PC-9 (cell line): ENCODE measurements at regions not wholly inside any gene's neighbourhood (a gene's known extent, or its start where the extent isn't known, plus 50 kb on each side); places are given as distances from the start of the nearest gene placed in this dataset.

ENCODE experiments used
- BruUV-seq: library from RNA; stranded (reverse); fragments of 400-500 nt; replicated peaks from 2 replicates; lab custom pipeline; 2021; lab: Mats Ljungman, UMichigan
- CTCF ChIA-PET: fragments of 300-600 bp; sonication (Branson Sonifier 250); formaldehyde crosslinking; loops from one replicate; lab custom pipeline; 2022; ENCODE audit warnings: antibody characterized with exemption; lab: Charles Lee
- POLR2A ChIA-PET: fragments of 300-600 bp; sonication (Branson Sonifier 250); formaldehyde crosslinking; loops from one replicate; lab custom pipeline; 2022; ENCODE audit warnings: antibody characterized with exemption; ENCODE audit not compliant: unreplicated experiment; lab: Charles Lee
- DNase-seq, 2 experiments: peaks; one replicate each; pipeline versions ENCODE4 v3.0.0 to v3.0.0-alpha.2; 2015 to 2022; ENCODE audit warnings: mixed read lengths in 1 of 2
- H2AFZ ChIP-seq: fragments of 200-600 bp; sonication (generic); 2 replicates; pipeline ENCODE4 v1.8.1; 2017; ENCODE audit warnings: antibody characterized with exemption
- H3F3A ChIP-seq: fragments of 200-600 bp; sonication (generic); 2 replicates; pipeline ENCODE4 v1.8.1; 2017; ENCODE audit warnings: antibody characterized with exemption, mild to moderate bottlenecking, low read depth; ENCODE audit not compliant: insufficient read depth
- H3K27ac ChIP-seq: fragments of 200-600 bp; sonication (generic); 2 replicates; pipeline ENCODE4 v1.6.1; 2016; ENCODE audit warnings: mixed run types
- H3K27me3 ChIP-seq: fragments of 200-600 bp; sonication (generic); 2 replicates; pipeline ENCODE4 v1.6.1; 2016; ENCODE audit warnings: low read depth, mixed run types; ENCODE audit not compliant: insufficient read depth
- H3K36me3 ChIP-seq: fragments of 200-600 bp; sonication (generic); 2 replicates; pipeline ENCODE4 v1.6.1; 2016; ENCODE audit warnings: low read depth, mixed run types
- H3K4me1 ChIP-seq: fragments of 200-600 bp; sonication (generic); replicated peaks from 2 replicates; pipeline ENCODE4 v1.6.1; 2016; ENCODE audit warnings: mixed run types; ENCODE audit not compliant: insufficient read depth
- H3K4me2 ChIP-seq: fragments of 200-600 bp; sonication (generic); 2 replicates; pipeline ENCODE4 v1.6.1; 2017; ENCODE audit warnings: mixed run types
- H3K4me3 ChIP-seq: fragments of 200-600 bp; sonication (generic); 2 replicates; pipeline ENCODE4 v1.6.1; 2016; ENCODE audit warnings: mixed run types
- H3K79me2 ChIP-seq: fragments of 200-600 bp; sonication (generic); 2 replicates; pipeline ENCODE4 v1.6.1; 2017; ENCODE audit warnings: low read depth, mixed run types
- H3K9me2 ChIP-seq: fragments of 200-600 bp; sonication (generic); 2 replicates; pipeline ENCODE4 v1.8.1; 2017; ENCODE audit warnings: mild to moderate bottlenecking; ENCODE audit not compliant: insufficient read depth
- H3K9me3 ChIP-seq: fragments of 200-600 bp; sonication (generic); 2 replicates; pipeline ENCODE4 v1.8.1; 2016; ENCODE audit warnings: low read depth; ENCODE audit not compliant: insufficient read depth
- H4K20me1 ChIP-seq: fragments of 200-600 bp; sonication (generic); 2 replicates; pipeline ENCODE4 v1.8.1; 2017; ENCODE audit not compliant: insufficient read depth
- CTCF ChIP-seq: fragments of 200-600 bp; sonication (generic); conservative IDR thresholded peaks from 2 replicates; pipeline ENCODE4 v1.6.1; 2017; ENCODE audit warnings: mixed run types, antibody characterized with exemption, mild to moderate bottlenecking, moderate library complexity
- EZH2 ChIP-seq: fragments of 200-600 bp; sonication (generic); IDR thresholded peaks from 2 replicates; pipeline ENCODE4 v1.8.0; 2017; ENCODE audit warnings: antibody characterized with exemption, low read depth
- intact Hi-C: fragments of 100-400 bp; cut with micrococcal nuclease; formaldehyde crosslinking; loops from one replicate; pipeline ENCODE4 v1.10.0; 2022; ENCODE audit not compliant: unreplicated experiment

DNA sequence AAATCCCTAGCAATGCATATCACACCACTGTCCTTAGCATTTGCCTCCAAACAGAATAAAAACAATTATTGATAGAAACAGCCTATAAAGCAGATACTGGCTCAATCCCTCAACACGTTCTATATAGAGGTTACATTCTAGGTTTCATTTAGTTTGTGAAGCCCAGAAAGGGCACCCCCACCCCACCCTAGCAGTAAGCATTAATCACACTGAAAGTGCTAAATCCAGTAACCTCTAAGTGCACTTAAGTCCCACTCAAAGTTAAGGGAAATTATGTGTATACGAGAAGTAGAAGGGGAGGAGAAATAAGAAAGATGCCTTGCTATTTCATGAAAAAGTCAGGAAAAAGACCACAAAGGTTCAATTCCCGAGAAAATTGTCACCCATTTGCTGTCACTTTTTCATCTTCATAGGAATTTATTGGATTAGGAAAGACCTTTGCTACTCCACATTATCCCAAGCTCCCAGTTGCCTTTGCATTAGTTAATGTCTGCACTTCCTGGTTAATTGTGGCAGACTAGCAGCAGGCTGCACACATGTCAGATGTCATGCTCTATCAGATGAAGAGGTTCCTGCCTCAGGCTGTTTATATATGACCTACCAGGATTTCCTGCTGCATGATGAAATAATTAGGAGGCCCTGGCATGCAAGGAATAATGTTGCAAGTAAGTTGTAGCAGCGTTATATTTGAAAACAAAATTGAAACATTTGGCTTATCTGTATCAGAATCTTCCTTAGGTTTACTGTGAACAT is 54.5 kb upstream of the LHX8 start:
- no peak overlapping the region for H2AFZ ChIP-seq
- H3F3A ChIP-seq = no peaks in the 10 kb centered on the region
- ChIA-PET POLR2A (no interaction called here), CTCF (no interaction called here)
- H3K4me2 ChIP-seq = no peak overlapping the region
- H3K4me3 ChIP-seq = no peak overlapping the region
- H4K20me1 ChIP-seq = no peaks in the 10 kb centered on the region
- BruUV-seq = no TSS peak
- no peaks in the 10 kb centered on the region for H3K9me3 ChIP-seq
- H3K4me1 ChIP-seq = no peaks in the 10 kb centered on the region
- intact Hi-C loops = no loop called here
- DNase-seq = no peak
- no peaks in the 10 kb centered on the region for H3K36me3 ChIP-seq
- H3K27ac ChIP-seq = no peak overlapping the region
- no peaks in the 10 kb centered on the region; the same call in 1 of the 2 replicates for H3K9me2 ChIP-seq
- no peaks in the 10 kb centered on the region for H3K27me3 ChIP-seq
- no peak for TF ChIP-seq EZH2
- H3K79me2 ChIP-seq = no peaks in the 10 kb centered on the region

- TF ChIP-seq CTCF = no peak
- BruUV-seq = no TSS peak
- no peaks in the 10 kb centered on the region for H3K9me3 ChIP-seq
- no peaks in the 10 kb centered on the region for H3K4me1 ChIP-seq
- intact Hi-C loops = no loop called here
- no peak for DNase-seq
- H3K9me2 ChIP-seq = no peaks in the 10 kb centered on the region; the same call in 1 of the 2 replicates
- H3K36me3 ChIP-seq = no peaks in the 10 kb centered on the region
- no peak overlapping the region for H2AFZ ChIP-seq
- H3K4me3 ChIP-seq = no peak overlapping the region
- no peaks in the 10 kb centered on the region for H3K27me3 ChIP-seq
- ChIA-PET POLR2A (no interaction called here), CTCF (no interaction called here)
- H3K79me2 ChIP-seq = no peaks in the 10 kb centered on the region
- no peaks in the 10 kb centered on the region for H4K20me1 ChIP-seq
- no peak overlapping the region for H3K27ac ChIP-seq
- H3F3A ChIP-seq = no peaks in the 10 kb centered on the region
- no peak overlapping the region for H3K4me2 ChIP-seq
Measured at GRCh38 chr1:75083223-75083622, 51.0 kb upstream of the LHX8 start.

DNA sequence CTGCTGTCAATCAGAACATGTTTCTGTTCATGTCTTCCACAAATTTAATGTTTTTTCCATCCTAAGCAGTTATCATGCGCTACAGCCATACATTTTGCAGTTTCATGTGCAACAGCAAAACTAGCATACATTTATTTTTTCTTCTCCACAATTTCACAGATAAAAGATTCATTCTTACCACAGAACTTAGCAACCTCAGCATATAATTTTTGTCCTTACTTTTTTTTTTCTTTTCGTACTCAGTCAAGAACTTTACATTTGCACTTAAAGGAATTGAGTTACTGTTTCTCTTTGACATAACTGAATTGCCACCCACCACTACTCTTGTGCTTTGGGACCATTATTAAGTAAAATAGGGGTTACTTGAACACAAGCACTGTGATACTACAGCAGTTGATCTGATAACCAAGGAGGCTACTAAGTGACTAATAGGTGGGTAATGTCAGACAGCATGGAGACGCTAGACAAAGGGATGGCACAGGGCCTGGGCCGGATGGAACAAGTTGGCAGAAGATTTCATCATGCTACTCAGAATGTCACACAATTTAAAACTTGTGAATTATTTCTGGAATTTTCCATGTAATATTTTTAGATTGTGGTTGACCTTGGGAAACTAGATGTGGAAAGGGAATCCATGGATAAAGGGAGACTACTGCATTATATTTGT is 50.2 kb upstream of the LHX8 start:
- intact Hi-C loops = no loop called here
- no TSS peak for BruUV-seq
- CTCF ChIA-PET = no interaction called here
- Histone ChIP-seq H4K20me1 (no peaks in the 10 kb centered on the region), H3K4me1 (no peaks in the 10 kb centered on the region), H3K79me2 (no peaks in the 10 kb centered on the region), H2AFZ (no peak overlapping the region), H3F3A (no peaks in the 10 kb centered on the region), H3K27me3 (no peaks in the 10 kb centered on the region), H3K27ac (no peak overlapping the region), H3K4me2 (no peak overlapping the region), H3K4me3 (no peak overlapping the region), H3K9me3 (no peaks in the 10 kb centered on the region), H3K36me3 (no peaks in the 10 kb centered on the region), H3K9me2 (no peaks in the 10 kb centered on the region; the same call in 1 of the 2 replicates)
- TF ChIP-seq EZH2 (no peak), CTCF (no peak)
- POLR2A ChIA-PET = no interaction called here
- no peak for DNase-seq
